Adrenal gland (tissue), 9 donors: ENCODE measurements at regions not wholly inside any gene's neighbourhood (a gene's known extent, or its start where the extent isn't known, plus 50 kb on each side); places are given as distances from the start of the nearest gene placed in this dataset.

Experiments used
- DNase-seq, 7 donors: peaks; one replicate each; pipeline ENCODE4 v3.0.0-alpha.2; 2019 to 2020
- H3K27ac ChIP-seq, 5 donors: fragments of 200-600 bp; sonication (generic) in 4 of 5; 1 replicate in 3 of 5; 2 replicates in 2 of 5; pipeline versions ENCODE4 v1.5.1 to v1.8.0; 2016 to 2020; ENCODE audit warnings: mild to moderate bottlenecking in 1 of 5
- H3K27me3 ChIP-seq: fragments of 200-600 bp; 2 replicates; pipeline ENCODE4 v1.8.0; 2021
- H3K36me3 ChIP-seq, 2 donors: fragments of 200-600 bp; replicated peaks in 1 of 2; 1 replicate in 1 of 2; 2 replicates in 1 of 2; pipeline versions ENCODE4 v1.5.1 to v1.8.0; 2018 to 2022
- H3K4me1 ChIP-seq, 2 donors: fragments of 200-600 bp; replicated peaks in 1 of 2; 1 replicate in 1 of 2; 2 replicates in 1 of 2; pipeline versions ENCODE4 v1.5.1 to v1.8.0; 2018 to 2021
- H3K4me3 ChIP-seq, 4 donors: fragments of 200-600 bp; sonication (generic) in 3 of 4; one replicate each; pipeline ENCODE4 v1.5.1; 2016 to 2018
- H3K9me3 ChIP-seq, 3 donors: fragments of 200-600 bp; sonication (generic) in 1 of 3; replicated peaks in 1 of 3; 1 replicate in 2 of 3; 2 replicates in 1 of 3; pipeline versions ENCODE4 v1.5.1 to v1.8.0; 2016 to 2021
- POLR2A ChIP-seq, 2 donors: fragments of 450-650 bp; IDR thresholded peaks; one replicate each; pipeline ENCODE4 v1.6.1; 2017; ENCODE audit warnings: antibody characterized with exemption in 2 of 2, mild to moderate bottlenecking in 2 of 2, moderate library complexity in 1 of 2
- WGBS, 4 donors: extraction: QIAGEN DNeasy Blood & Tissue Kit in 2 of 4; methylation state at CpG; one replicate each; pipeline versions ENCODE4 v1.1.5 to v1.1.7; 2013 to 2017; 5-methylcytosine and 5-hydroxymethylcytosine counted together
- intact Hi-C, 2 donors: fragments of 100-400 bp; cut with DNase I; formaldehyde crosslinking; loops; one replicate each; pipeline versions ENCODE4 v1.14.1 to v1.15.0; 2022 to 2023
- TF ChIP-seq, protein P1 (sequence below), 6 experiments: fragments of 450-650 bp in 4 of 6; fragments of 200-600 bp in 2 of 6; sonication (generic) in 1 of 6; IDR thresholded peaks; 1 replicate in 5 of 6; 2 replicates in 1 of 6; pipeline versions ENCODE4 v1.5.1 to v1.8.0; 2016 to 2021; ENCODE audit warnings: antibody characterized with exemption in 6 of 6, mild to moderate bottlenecking in 2 of 6, moderate library complexity in 1 of 6
- donor health status: healthy with polysubstance abuse.
- donor health status: Bipolar disorder and iron deficiency.
- donor health status: DM: yes; HTN: yes; CAD: no.
- donor health status: DM: no; HTN: no; CAD: no.
- donor health status: DM: no; HTN: no; CAD: no.

DNA sequence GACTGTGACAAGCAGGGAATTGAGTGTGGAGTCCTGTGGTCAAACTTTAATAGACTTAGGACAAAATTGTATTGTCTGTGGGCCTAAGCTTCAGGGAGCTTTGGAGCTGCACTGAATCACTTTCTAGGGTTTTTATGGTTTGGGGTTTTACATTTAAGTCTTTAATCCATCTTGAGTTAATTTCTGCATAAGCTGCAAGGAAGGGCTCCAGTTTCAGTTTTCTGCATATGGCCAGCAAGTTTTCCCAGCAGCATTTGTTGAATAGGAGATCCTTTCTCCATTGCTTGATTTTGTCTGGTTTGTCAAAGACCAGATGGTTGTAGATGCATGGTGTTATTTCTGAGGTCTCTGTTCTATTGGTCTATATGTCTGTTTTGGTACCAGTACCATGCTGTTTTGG lies 113.4 kb upstream of the NXT1 start:
- no peaks in the 10 kb centered on the region for H3K9me3 ChIP-seq
- TF ChIP-seq, protein P1, sequence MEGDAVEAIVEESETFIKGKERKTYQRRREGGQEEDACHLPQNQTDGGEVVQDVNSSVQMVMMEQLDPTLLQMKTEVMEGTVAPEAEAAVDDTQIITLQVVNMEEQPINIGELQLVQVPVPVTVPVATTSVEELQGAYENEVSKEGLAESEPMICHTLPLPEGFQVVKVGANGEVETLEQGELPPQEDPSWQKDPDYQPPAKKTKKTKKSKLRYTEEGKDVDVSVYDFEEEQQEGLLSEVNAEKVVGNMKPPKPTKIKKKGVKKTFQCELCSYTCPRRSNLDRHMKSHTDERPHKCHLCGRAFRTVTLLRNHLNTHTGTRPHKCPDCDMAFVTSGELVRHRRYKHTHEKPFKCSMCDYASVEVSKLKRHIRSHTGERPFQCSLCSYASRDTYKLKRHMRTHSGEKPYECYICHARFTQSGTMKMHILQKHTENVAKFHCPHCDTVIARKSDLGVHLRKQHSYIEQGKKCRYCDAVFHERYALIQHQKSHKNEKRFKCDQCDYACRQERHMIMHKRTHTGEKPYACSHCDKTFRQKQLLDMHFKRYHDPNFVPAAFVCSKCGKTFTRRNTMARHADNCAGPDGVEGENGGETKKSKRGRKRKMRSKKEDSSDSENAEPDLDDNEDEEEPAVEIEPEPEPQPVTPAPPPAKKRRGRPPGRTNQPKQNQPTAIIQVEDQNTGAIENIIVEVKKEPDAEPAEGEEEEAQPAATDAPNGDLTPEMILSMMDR (IDR thresholded peaks at IDR 0.05): no peak
- TF ChIP-seq POLR2A (IDR thresholded peaks at IDR 0.05): no peak
- H3K27ac ChIP-seq: no peak overlapping the region
- intact Hi-C loops: loop anchor here in 1 of 2 donors (10.0 kb wide), 1 partner anchor 182 kb away; no protein-coding TSS in a partner anchor
- no peak for DNase-seq
- no peaks in the 10 kb centered on the region for H3K27me3 ChIP-seq
- no peaks in the 10 kb centered on the region for H3K36me3 ChIP-seq
- H3K4me1 ChIP-seq: no peaks in the 10 kb centered on the region
- no peak overlapping the region for H3K4me3 ChIP-seq

- no peaks in the 10 kb centered on the region for H3K36me3 ChIP-seq
- intact Hi-C loops: loop anchor here in 1 of 2 donors (10.0 kb wide), 1 partner anchor 181 kb away; no protein-coding TSS in a partner anchor
- DNase-seq: peak; percentile 51 to 75 (median 55)
- TF ChIP-seq, protein P1 (IDR thresholded peaks at IDR 0.05): peak; percentile 53 to 75 (median 64)
- no peak for TF ChIP-seq POLR2A (IDR thresholded peaks at IDR 0.05)
- WGBS, 4 donors: 36 to 39% (median 38%) methylated on average over 9 of the region's 9 CpGs
- no peak overlapping the region for H3K27ac ChIP-seq
- H3K9me3 ChIP-seq: no peaks in the 10 kb centered on the region
- H3K4me3 ChIP-seq: no peak overlapping the region
- no peaks in the 10 kb centered on the region for H3K4me1 ChIP-seq
- no peaks in the 10 kb centered on the region for H3K27me3 ChIP-seq
Observed at GRCh38 chr20:23235173-23236027, 115.2 kb upstream of the NXT1 start.

DNA sequence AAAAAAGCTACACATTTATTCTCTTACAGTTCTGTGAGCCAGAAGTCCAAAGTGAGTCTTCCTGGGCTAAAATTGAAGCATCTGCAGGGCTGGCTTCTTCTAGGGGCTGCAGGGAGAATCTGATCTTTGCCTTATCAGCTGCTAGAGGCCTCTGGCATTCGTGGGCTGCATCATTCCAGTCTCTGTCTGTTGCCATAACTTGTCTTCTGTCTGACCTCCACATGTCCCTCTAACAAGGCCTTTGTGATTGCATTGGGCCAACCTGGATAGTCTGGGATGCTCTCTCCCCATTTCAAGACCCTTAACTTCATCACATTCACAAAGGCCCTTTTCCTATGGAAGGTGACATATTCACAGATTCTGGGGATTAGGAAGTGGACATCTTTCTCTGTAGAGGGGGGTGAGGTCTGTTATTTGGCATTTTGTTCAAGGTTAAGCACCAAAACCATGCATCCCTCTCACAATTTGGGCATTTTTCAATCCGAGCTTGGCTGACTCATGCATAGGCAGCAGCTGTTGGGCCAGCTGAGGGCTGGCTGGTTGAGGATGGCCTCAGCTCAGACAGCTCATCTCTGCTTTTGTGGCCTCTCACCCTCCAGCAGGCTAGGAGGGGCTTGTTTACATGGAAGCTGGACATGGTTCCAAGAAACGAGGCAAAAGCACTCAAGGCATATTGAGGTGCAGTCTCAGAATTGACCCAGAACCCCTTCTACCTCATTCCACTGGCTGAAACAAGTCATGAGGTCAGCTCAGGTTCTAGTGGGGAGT lies 116.1 kb upstream of the NXT1 start:
- intact Hi-C loops: loop anchor here in 1 of 2 donors (10.0 kb wide), 1 partner anchor 180 kb away; no protein-coding TSS in a partner anchor
- no peak overlapping the region for H3K4me3 ChIP-seq
- 68 to 75% (median 71%) methylated on average over 2 to 3 of the region's 3 CpGs for WGBS, 4 donors
- H3K36me3 ChIP-seq: no peaks in the 10 kb centered on the region
- no peak for TF ChIP-seq POLR2A (IDR thresholded peaks at IDR 0.05)
- TF ChIP-seq, protein P1 (IDR thresholded peaks at IDR 0.05): no peak
- no peaks in the 10 kb centered on the region for H3K4me1 ChIP-seq
- DNase-seq: no peak
- no peak overlapping the region for H3K27ac ChIP-seq
- no peaks in the 10 kb centered on the region for H3K9me3 ChIP-seq
- H3K27me3 ChIP-seq: no peaks in the 10 kb centered on the region

- Histone ChIP-seq H3K9me3 (no peaks in the 10 kb centered on the region), H3K27me3 (no peaks in the 10 kb centered on the region), H3K4me1 (no peaks in the 10 kb centered on the region), H3K4me3 (no peak overlapping the region), H3K36me3 (no peaks in the 10 kb centered on the region), H3K27ac (no peak overlapping the region)
- intact Hi-C loops: loop anchor here in 1 of 2 donors (10.0 kb wide), 1 partner anchor 179 kb away; no protein-coding TSS in a partner anchor
- DNase-seq: no peak
- 87 to 93% (median 89%) methylated on average over 6 of the region's 6 CpGs for WGBS, 4 donors
- no peak for TF ChIP-seq POLR2A (IDR thresholded peaks at IDR 0.05)
- TF ChIP-seq, protein P1 (IDR thresholded peaks at IDR 0.05): no peak
Observed at GRCh38 chr20:23233341-23233740, 117.2 kb upstream of the NXT1 start.
